Nephron progenitor cell (in vitro differentiated cells): ENCODE measurements at regions not wholly inside any gene's neighbourhood (a gene's known extent, or its start where the extent isn't known, plus 50 kb on each side); places are given as distances from the start of the nearest gene placed in this dataset.
"Not testable (repeated sequence)": the region's sequence is repeated elsewhere in the genome, so short reads cannot be mapped to it uniquely, and the experiment has no call there.

ENCODE experiments used
- DNase-seq: peaks from one replicate; pipeline ENCODE4 v3.0.0; 2021
- H3K27ac Mint-ChIP-seq: 2 replicates; pipeline ENCODE4 v1.8.0; 2021; ENCODE audit warnings: mild to moderate bottlenecking, moderate library complexity, mixed read lengths
- H3K27me3 Mint-ChIP-seq: 2 replicates; pipeline ENCODE4 v1.8.0; 2021; ENCODE audit warnings: mild to moderate bottlenecking, low read depth, mixed read lengths; ENCODE audit not compliant: poor library complexity
- H3K36me3 Mint-ChIP-seq: 2 replicates; pipeline ENCODE4 v1.8.0; 2021; ENCODE audit warnings: low read depth, mixed read lengths
- H3K4me1 Mint-ChIP-seq: 2 replicates; pipeline ENCODE4 v1.8.0; 2021; ENCODE audit warnings: mixed read lengths
- H3K4me3 Mint-ChIP-seq: 2 replicates; pipeline ENCODE4 v1.8.0; 2021; ENCODE audit warnings: mild to moderate bottlenecking, moderate library complexity, mixed read lengths
- H3K9me3 Mint-ChIP-seq: 2 replicates; pipeline ENCODE4 v1.8.0; 2021; ENCODE audit warnings: mild to moderate bottlenecking, moderate library complexity, mixed read lengths
- TF ChIP-seq, protein P1 (sequence below): fragments of 200-600 bp; sonication (generic); IDR thresholded peaks from 2 replicates; pipeline ENCODE4 v1.5.0; 2021; ENCODE audit warnings: antibody characterized with exemption

DNA sequence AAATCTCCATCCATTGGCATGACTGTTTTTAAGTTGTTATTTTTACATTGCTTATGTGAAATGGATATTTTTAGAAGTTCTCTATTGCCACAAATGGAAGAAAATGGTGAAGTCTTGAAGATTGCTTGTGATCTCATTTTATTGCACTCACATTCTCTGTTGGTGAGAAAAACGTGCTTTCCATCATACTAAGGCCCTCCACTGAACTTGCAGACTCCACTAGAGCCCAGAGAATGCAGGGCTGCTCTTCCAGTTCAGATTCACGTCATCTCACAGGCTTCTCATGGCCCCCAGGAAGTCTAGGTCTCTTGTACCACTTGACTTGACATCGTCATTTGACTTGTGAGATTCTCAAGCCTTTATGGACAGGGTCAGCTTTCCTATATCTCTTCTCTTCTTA lies 254.8 kb upstream of the COPS8 start:
- Mint-ChIP-seq H3K4me3 (no peak overlapping the region), H3K27ac (no peak overlapping the region), H3K36me3 (peaks cover under 1% of the 10 kb centered on the region), H3K9me3 (peaks cover 10% of the 10 kb centered on the region), H3K27me3 (no peaks in the 10 kb centered on the region), H3K4me1 (peaks cover 29% of the 10 kb centered on the region)
- TF ChIP-seq, protein P1, sequence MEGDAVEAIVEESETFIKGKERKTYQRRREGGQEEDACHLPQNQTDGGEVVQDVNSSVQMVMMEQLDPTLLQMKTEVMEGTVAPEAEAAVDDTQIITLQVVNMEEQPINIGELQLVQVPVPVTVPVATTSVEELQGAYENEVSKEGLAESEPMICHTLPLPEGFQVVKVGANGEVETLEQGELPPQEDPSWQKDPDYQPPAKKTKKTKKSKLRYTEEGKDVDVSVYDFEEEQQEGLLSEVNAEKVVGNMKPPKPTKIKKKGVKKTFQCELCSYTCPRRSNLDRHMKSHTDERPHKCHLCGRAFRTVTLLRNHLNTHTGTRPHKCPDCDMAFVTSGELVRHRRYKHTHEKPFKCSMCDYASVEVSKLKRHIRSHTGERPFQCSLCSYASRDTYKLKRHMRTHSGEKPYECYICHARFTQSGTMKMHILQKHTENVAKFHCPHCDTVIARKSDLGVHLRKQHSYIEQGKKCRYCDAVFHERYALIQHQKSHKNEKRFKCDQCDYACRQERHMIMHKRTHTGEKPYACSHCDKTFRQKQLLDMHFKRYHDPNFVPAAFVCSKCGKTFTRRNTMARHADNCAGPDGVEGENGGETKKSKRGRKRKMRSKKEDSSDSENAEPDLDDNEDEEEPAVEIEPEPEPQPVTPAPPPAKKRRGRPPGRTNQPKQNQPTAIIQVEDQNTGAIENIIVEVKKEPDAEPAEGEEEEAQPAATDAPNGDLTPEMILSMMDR, result no peak
- DNase-seq, result no peak

DNA sequence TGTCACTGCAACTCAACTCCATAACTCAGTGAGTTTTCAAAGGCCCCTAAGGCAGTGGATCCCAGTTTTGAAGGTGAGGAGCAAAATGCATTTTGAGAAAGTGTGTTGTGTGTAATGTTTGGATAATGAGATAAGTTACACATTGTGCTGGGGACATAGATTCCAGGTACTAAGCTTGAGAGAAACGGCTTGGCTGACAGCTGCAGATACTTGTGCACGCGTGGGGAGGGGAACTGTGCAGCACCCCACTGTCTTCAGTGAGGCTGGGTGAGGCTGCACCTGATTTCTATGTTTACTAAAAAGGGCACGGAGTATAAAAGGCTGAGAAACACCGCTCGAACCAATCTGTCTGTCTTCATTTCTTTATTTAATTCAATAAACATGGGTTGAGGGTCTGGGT lies 254.0 kb upstream of the COPS8 start:
- no peak overlapping the region for H3K27ac Mint-ChIP-seq
- H3K4me3 Mint-ChIP-seq, result no peak overlapping the region
- TF ChIP-seq, protein P1, result no peak
- peaks cover 18% of the 10 kb centered on the region for H3K9me3 Mint-ChIP-seq
- H3K4me1 Mint-ChIP-seq, result peaks cover 21% of the 10 kb centered on the region
- H3K27me3 Mint-ChIP-seq, result no peaks in the 10 kb centered on the region
- H3K36me3 Mint-ChIP-seq, result peaks cover 6% of the 10 kb centered on the region
- DNase-seq, result no peak

DNA sequence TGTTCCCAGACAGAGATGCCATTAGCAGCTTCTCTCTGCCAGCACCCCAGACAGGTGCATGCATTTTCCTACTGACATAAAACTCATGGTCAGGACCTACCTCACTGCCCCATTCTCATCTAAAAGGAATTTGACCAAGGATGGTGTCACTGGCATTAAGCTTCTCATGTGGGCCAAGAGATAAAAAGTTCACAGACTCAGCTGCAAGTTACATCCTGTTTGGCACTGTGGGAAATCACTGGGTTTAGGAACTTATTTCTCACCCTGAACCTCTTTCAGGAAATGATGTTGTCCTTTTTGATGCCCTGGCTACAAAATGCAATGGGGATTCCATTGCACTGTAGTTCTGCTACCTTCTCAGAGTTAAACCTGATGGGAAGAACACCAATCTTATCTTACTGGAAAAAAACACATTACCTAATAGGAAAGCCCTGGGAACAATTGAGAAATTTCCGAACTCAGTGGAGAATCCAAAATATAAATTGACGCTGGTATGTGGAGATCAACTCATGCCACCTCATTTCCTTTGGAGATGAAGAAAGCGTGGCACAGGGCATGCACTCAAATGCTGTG lies 252.1 kb upstream of the COPS8 start:
- TF ChIP-seq, protein P1, result no peak
- H3K4me3 Mint-ChIP-seq, result no peak overlapping the region
- peaks cover 26% of the 10 kb centered on the region for H3K9me3 Mint-ChIP-seq
- H3K4me1 Mint-ChIP-seq, result peaks cover 4% of the 10 kb centered on the region
- H3K27me3 Mint-ChIP-seq, result no peaks in the 10 kb centered on the region
- DNase-seq, result no peak
- no peak overlapping the region for H3K27ac Mint-ChIP-seq
- H3K36me3 Mint-ChIP-seq, result peaks cover 6% of the 10 kb centered on the region

DNA sequence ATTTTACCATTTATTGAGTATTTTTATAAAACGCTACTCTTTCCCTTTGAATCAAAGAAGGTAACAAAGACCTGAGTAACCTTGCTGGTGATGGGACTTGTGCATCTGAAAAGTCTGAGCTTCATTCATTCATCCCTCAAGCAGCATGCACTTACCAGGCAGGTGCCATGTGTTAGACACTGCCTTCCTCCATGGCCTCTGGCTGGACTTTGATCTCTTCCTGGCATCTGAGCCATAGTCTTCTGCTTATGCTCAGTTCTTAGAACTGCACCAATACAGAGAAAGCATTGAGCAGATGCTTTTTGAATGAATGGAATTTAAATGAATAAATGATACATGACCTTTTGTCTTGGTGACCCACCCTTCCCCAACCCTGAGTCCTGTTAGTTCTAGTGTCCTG lies 251.4 kb upstream of the COPS8 start:
- no peak for DNase-seq
- Mint-ChIP-seq H3K27ac (no peak overlapping the region), H3K4me1 (no peaks in the 10 kb centered on the region), H3K9me3 (peaks cover 26% of the 10 kb centered on the region), H3K36me3 (peaks cover 6% of the 10 kb centered on the region), H3K27me3 (no peaks in the 10 kb centered on the region), H3K4me3 (no peak overlapping the region)
- TF ChIP-seq, protein P1, result no peak

DNA sequence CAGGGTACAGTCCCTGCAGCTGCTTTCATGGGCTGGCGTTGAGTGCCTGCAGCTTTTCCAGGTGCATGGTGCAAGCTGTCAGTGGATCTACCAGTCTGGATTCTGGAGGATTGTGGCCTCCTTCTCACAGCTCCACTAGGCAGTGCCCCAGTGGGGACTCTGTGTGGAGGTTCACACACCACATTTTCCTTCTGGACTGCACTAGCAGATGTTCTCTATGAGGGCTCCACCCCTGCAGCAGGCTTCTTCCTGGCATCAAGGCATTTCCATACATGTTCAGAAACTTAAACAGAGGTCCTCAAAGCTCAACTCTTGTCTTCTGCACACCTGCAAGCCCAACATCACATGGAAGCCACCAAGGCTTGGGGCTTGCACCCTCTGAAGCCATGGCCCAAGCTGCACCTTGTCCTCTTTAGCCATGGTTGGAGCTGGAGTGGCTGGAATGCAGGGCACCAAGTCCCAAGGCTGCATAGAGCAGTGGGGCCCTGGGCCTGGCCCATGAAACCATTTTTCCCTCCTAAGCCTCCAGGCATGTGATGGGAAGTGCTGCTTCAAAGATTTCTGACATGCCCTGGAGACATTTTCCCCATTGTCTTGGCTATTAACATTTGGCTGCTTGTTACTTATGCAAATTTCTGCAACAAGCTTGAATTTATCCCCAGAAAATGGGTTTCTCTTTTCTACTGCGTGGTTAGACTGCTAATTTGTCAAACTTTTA lies 250.2 kb upstream of the COPS8 start:
- TF ChIP-seq, protein P1, result no peak
- no peak overlapping the region for H3K27ac Mint-ChIP-seq
- peaks cover 26% of the 10 kb centered on the region for H3K9me3 Mint-ChIP-seq
- no peak overlapping the region for H3K4me3 Mint-ChIP-seq
- peaks cover 6% of the 10 kb centered on the region for H3K36me3 Mint-ChIP-seq
- DNase-seq, result no peak
- no peaks in the 10 kb centered on the region for H3K27me3 Mint-ChIP-seq
- H3K4me1 Mint-ChIP-seq, result no peaks in the 10 kb centered on the region

DNA sequence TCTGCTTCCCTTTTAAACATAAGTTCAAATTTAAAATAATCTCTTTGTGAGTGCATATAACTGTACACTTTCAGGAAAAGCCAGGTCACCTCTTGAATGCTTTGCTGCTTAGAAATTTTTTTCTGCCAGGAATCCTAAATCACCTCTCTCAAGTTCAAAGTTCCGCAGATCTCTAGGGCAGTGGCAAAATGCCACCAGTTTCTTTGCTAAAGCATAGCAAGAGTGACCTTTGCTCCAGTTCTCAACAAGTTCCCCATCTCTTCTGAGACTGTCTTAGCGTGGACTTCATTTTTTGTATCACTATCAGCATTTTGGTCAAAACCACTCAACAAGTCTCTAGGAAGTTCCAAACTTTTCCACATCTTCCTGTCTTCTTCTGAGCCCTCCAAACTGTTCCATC lies 249.7 kb upstream of the COPS8 start:
- not testable (repeated sequence) for H3K4me3 Mint-ChIP-seq, H3K36me3 Mint-ChIP-seq, H3K4me1 Mint-ChIP-seq, H3K27me3 Mint-ChIP-seq, DNase-seq, H3K27ac Mint-ChIP-seq
- H3K9me3 Mint-ChIP-seq, result peaks cover 26% of the 10 kb centered on the region
